Fibroblast of skin of back (primary cell): ENCODE measurements at regions not wholly inside any gene's neighbourhood (a gene's known extent, or its start where the extent isn't known, plus 50 kb on each side); places are given as distances from the start of the nearest gene placed in this dataset.

Source experiments
- DNase-seq: peaks from one replicate; pipeline ENCODE4 v3.0.0-alpha.2; 2013

GRCh38 chr4:184575306-184575705 is 73.9 kb downstream of the CASP3 start:
- no peak for DNase-seq

GRCh38 chr4:184574861-184575260 is 74.4 kb downstream of the CASP3 start:
- DNase-seq: no peak

GRCh38 chr4:184573701-184574100 is 75.5 kb downstream of the CASP3 start:
- peak; percentile 12 for DNase-seq

GRCh38 chr4:184568770-184569169 is 80.5 kb downstream of the CASP3 start:
- no peak for DNase-seq

GRCh38 chr4:184563621-184564020 is 85.6 kb downstream of the CASP3 start:
- DNase-seq: no peak

GRCh38 chr4:184558996-184559395 is 84.6 kb upstream of the IRF2 start:
- DNase-seq: no peak

GRCh38 chr4:184553891-184554290 is 79.5 kb upstream of the IRF2 start:
- no peak for DNase-seq

- no peak for DNase-seq
These were observed 76.1 kb upstream of the IRF2 start for GRCh38 chr4:184550476-184550875.

- no peak for DNase-seq
These were observed 74.4 kb upstream of the IRF2 start for GRCh38 chr4:184548648-184549341.

- no peak for DNase-seq
These were observed 73.9 kb upstream of the IRF2 start for GRCh38 chr4:184548316-184548647.

GRCh38 chr4:184544788-184545409 is 70.5 kb upstream of the IRF2 start:
- peak; percentile 16 for DNase-seq

GRCh38 chr4:184541907-184542306 is 67.6 kb upstream of the IRF2 start:
- DNase-seq: no peak

GRCh38 chr4:184540307-184540706 is 66.0 kb upstream of the IRF2 start:
- no peak for DNase-seq

- DNase-seq: peak; percentile 90
These were observed 63.8 kb upstream of the IRF2 start for GRCh38 chr4:184538023-184538599.

GRCh38 chr4:184537269-184538022 is 63.1 kb upstream of the IRF2 start:
- peak; percentile 95 for DNase-seq

- no peak for DNase-seq
These were observed 62.5 kb upstream of the IRF2 start for GRCh38 chr4:184536881-184537248.

- no peak for DNase-seq
These were observed 61.9 kb upstream of the IRF2 start for GRCh38 chr4:184536065-184536880.

GRCh38 chr4:184534511-184535391 is 60.4 kb upstream of the IRF2 start:
- DNase-seq: peak; percentile 86

GRCh38 chr4:184533908-184534307 is 59.6 kb upstream of the IRF2 start:
- no peak for DNase-seq

GRCh38 chr4:184531008-184531407 is 56.7 kb upstream of the IRF2 start:
- DNase-seq: no peak

- DNase-seq: peak; percentile 68
These were observed 54.9 kb upstream of the IRF2 start for GRCh38 chr4:184529283-184529682.

- no peak for DNase-seq
These were observed 54.4 kb upstream of the IRF2 start for GRCh38 chr4:184528713-184529112.
